Transverse colon (tissue), 4 donors: ENCODE measurements at regions not wholly inside any gene's neighbourhood (a gene's known extent, or its start where the extent isn't known, plus 50 kb on each side); places are given as distances from the start of the nearest gene placed in this dataset.

Experiments used
- DNase-seq: peaks from one replicate; pipeline ENCODE4 v3.0.0-alpha.2; 2019
- H3K27ac ChIP-seq, 4 donors: fragments of 200-600 bp; sonication (generic); 2 replicates each; pipeline ENCODE4 v1.5.1; 2016 to 2018; ENCODE audit warnings: inconsistent platforms in 4 of 4
- H3K27me3 ChIP-seq: fragments of 200-600 bp; sonication (generic); 2 replicates; pipeline ENCODE4 v1.5.1; 2017; ENCODE audit warnings: inconsistent platforms
- H3K36me3 ChIP-seq, 4 donors: fragments of 200-600 bp; sonication (generic); 2 replicates each; pipeline ENCODE4 v1.5.1; 2017 to 2019; ENCODE audit warnings: inconsistent platforms in 4 of 4
- H3K4me1 ChIP-seq, 4 donors: fragments of 200-600 bp; sonication (generic); 2 replicates each; pipeline ENCODE4 v1.5.1; 2017 to 2020; ENCODE audit warnings: inconsistent platforms in 4 of 4
- H3K4me3 ChIP-seq, 4 donors: fragments of 200-600 bp; sonication (generic); 1 replicate in 1 of 4; 2 replicates in 3 of 4; pipeline versions ENCODE4 v1.5.1 to v1.6.1; 2017 to 2019; ENCODE audit warnings: inconsistent platforms in 4 of 4
- H3K9me3 ChIP-seq, 2 donors: fragments of 200-600 bp; sonication (generic); 2 replicates each; pipeline ENCODE4 v1.5.1; 2017 to 2019; ENCODE audit warnings: inconsistent platforms in 2 of 2
- CTCF ChIP-seq, 5 experiments: fragments of 200-600 bp in 3 of 5; fragments of 450-650 bp in 2 of 5; sonication (generic) in 3 of 5; IDR thresholded peaks; 1 replicate in 2 of 5; 2 replicates in 3 of 5; pipeline ENCODE4 v1.5.1; 2016 to 2017; ENCODE audit warnings: antibody characterized with exemption in 5 of 5, inconsistent platforms in 3 of 5, mild to moderate bottlenecking in 2 of 5, moderate library complexity in 1 of 5
- EP300 ChIP-seq: sonication (generic); formaldehyde crosslinking; IDR thresholded peaks from one replicate; pipeline ENCODE4 v1.6.1; 2017; ENCODE audit warnings: antibody characterized with exemption, low read depth
- POLR2A ChIP-seq: fragments of 450-650 bp; IDR thresholded peaks from one replicate; pipeline ENCODE4 v1.6.1; 2016; ENCODE audit warnings: antibody characterized with exemption, mild to moderate bottlenecking, moderate library complexity
- POLR2AphosphoS5 ChIP-seq, 3 donors: sonication (generic); formaldehyde crosslinking; IDR thresholded peaks; one replicate each; pipeline ENCODE4 v1.6.1; 2016; ENCODE audit warnings: antibody characterized with exemption in 3 of 3
- WGBS, 2 donors: methylation state at CpG; one replicate each; pipeline ENCODE4 v1.1.5; 2018; ENCODE audit warnings: low coverage in 1 of 2; 5-methylcytosine and 5-hydroxymethylcytosine counted together
- in situ Hi-C, 4 donors: fragments of 200-750 bp; cut with MboI; loops; one replicate each; pipeline versions ENCODE4 v1.15.0 to v1.15.1; 2017; ENCODE audit warnings: low sequenced_read_pairs in 3 of 4, low pct_ligation_motif_present in 1 of 4, low pct_unique_long_range_greater_than_20kb in 1 of 4
- intact Hi-C: fragments of 100-400 bp; cut with DNase I; formaldehyde crosslinking; loops from one replicate; pipeline ENCODE4 v1.15.1; 2023; ENCODE audit warnings: low total_unique reads

GRCh38 chr1:60461925-60462595 lies 388.5 kb upstream of the C1orf87 start:
- H3K27me3 ChIP-seq = no peaks in the 10 kb centered on the region
- DNase-seq = no peak
- H3K4me3 ChIP-seq = no peak overlapping the region
- no peak overlapping the region for H3K27ac ChIP-seq
- no peaks in the 10 kb centered on the region for H3K36me3 ChIP-seq
- WGBS, 2 donors = 59 to 65% methylated on average over 3 to 5 of the region's 5 CpGs
- peaks cover 3% of the 10 kb centered on the region in 2 donors for H3K9me3 ChIP-seq
- TF ChIP-seq EP300 = no peak
- no peak for TF ChIP-seq POLR2AphosphoS5 (IDR thresholded peaks at IDR 0.05)
- TF ChIP-seq POLR2A = no peak
- TF ChIP-seq CTCF (IDR thresholded peaks at IDR 0.05) = no peak
- intact Hi-C loops (no loop called here), in situ Hi-C loops (no loop called here)
- H3K4me1 ChIP-seq = no peaks in the 10 kb centered on the region

- H3K4me3 ChIP-seq = no peak overlapping the region
- intact Hi-C loops (no loop called here), in situ Hi-C loops (no loop called here)
- no peaks in the 10 kb centered on the region for H3K4me1 ChIP-seq
- no peaks in the 10 kb centered on the region for H3K36me3 ChIP-seq
- no peak for TF ChIP-seq POLR2AphosphoS5 (IDR thresholded peaks at IDR 0.05)
- TF ChIP-seq EP300 = no peak
- no peak for TF ChIP-seq POLR2A
- TF ChIP-seq CTCF (IDR thresholded peaks at IDR 0.05) = no peak
- no peaks in the 10 kb centered on the region for H3K27me3 ChIP-seq
- 81 to 88% methylated on average over 1 of the region's 1 CpG for WGBS, 2 donors
- no peak for DNase-seq
- H3K9me3 ChIP-seq = peaks cover 8% of the 10 kb centered on the region in 2 donors
- no peak overlapping the region for H3K27ac ChIP-seq
These were observed 384.5 kb upstream of the C1orf87 start for GRCh38 chr1:60458111-60458510.

GRCh38 chr1:60449876-60450275 lies 376.3 kb upstream of the C1orf87 start:
- WGBS, 2 donors = 27 to 45% methylated on average over 1 of the region's 1 CpG
- in situ Hi-C loops = no loop called here
- no peaks in the 10 kb centered on the region for H3K9me3 ChIP-seq
- TF ChIP-seq POLR2AphosphoS5 (IDR thresholded peaks at IDR 0.05) (no peak), CTCF (IDR thresholded peaks at IDR 0.05) (no peak), POLR2A (no peak), EP300 (no peak)
- intact Hi-C loops = no loop called here
- DNase-seq = peak; percentile 49
- H3K4me1 ChIP-seq = peaks cover 0 to 9% (median 2%) of the 10 kb centered on the region in 4 donors
- no peaks in the 10 kb centered on the region for H3K27me3 ChIP-seq
- H3K4me3 ChIP-seq = no peak overlapping the region
- no peaks in the 10 kb centered on the region for H3K36me3 ChIP-seq
- H3K27ac ChIP-seq = no peak overlapping the region

- intact Hi-C loops = no loop called here
- Histone ChIP-seq H3K9me3 (no peaks in the 10 kb centered on the region), H3K36me3 (no peaks in the 10 kb centered on the region), H3K4me1 (peaks cover 0 to 9% (median 2%) of the 10 kb centered on the region in 4 donors), H3K4me3 (no peak overlapping the region), H3K27me3 (no peaks in the 10 kb centered on the region), H3K27ac (no peak overlapping the region)
- no peak for DNase-seq
- in situ Hi-C loops = no loop called here
- no peak for TF ChIP-seq POLR2A
- no peak for TF ChIP-seq EP300
- TF ChIP-seq POLR2AphosphoS5 (IDR thresholded peaks at IDR 0.05) = no peak
- TF ChIP-seq CTCF (IDR thresholded peaks at IDR 0.05) = no peak
- 18 to 30% methylated on average over 1 of the region's 1 CpG for WGBS, 2 donors
These were observed 375.3 kb upstream of the C1orf87 start for GRCh38 chr1:60448850-60449249.
